Endometrium (tissue), 2 donors: ENCODE measurements at regions not wholly inside any gene's neighbourhood (a gene's known extent, or its start where the extent isn't known, plus 50 kb on each side); places are given as distances from the start of the nearest gene placed in this dataset.

Experiments
- FAIRE-seq: peaks from 2 replicates; lab custom pipeline; 2012; peaks lifted over from hg19 to GRCh38; lab: Jason Lieb, UNC
- donor health status: control.
- donor health status: control.

GRCh38 chr9:82320566-82320965, 332.0 kb downstream of the SPATA31D1 start:
- FAIRE-seq: no peak

- no peak for FAIRE-seq
These were observed 337.3 kb downstream of the SPATA31D1 start for GRCh38 chr9:82325907-82326306.

GRCh38 chr9:82327641-82328040, 339.1 kb downstream of the SPATA31D1 start:
- no peak for FAIRE-seq

GRCh38 chr9:82331079-82331478, 342.5 kb downstream of the SPATA31D1 start:
- no peak for FAIRE-seq

- FAIRE-seq: no peak
These were observed 343.6 kb downstream of the SPATA31D1 start for GRCh38 chr9:82332018-82332773.

GRCh38 chr9:82332774-82333152, 344.2 kb downstream of the SPATA31D1 start:
- no peak for FAIRE-seq

- no peak for FAIRE-seq
These were observed 345.1 kb downstream of the SPATA31D1 start for GRCh38 chr9:82333671-82334070.

- FAIRE-seq: no peak
These were observed 345.7 kb downstream of the SPATA31D1 start for GRCh38 chr9:82334286-82334685.

- FAIRE-seq: no peak
These were observed 348.8 kb downstream of the SPATA31D1 start for GRCh38 chr9:82337351-82337750.

- no peak for FAIRE-seq
These were observed 353.5 kb downstream of the SPATA31D1 start for GRCh38 chr9:82342046-82342445.

GRCh38 chr9:82346040-82346439, 357.5 kb downstream of the SPATA31D1 start:
- no peak for FAIRE-seq

GRCh38 chr9:82353631-82354278, 365.2 kb downstream of the SPATA31D1 start:
- FAIRE-seq: no peak

- no peak for FAIRE-seq
These were observed 365.7 kb downstream of the SPATA31D1 start for GRCh38 chr9:82354279-82354659.

GRCh38 chr9:82356131-82356530, 367.6 kb downstream of the SPATA31D1 start:
- FAIRE-seq: no peak

- no peak for FAIRE-seq
These were observed 368.3 kb downstream of the SPATA31D1 start for GRCh38 chr9:82356871-82357270.

GRCh38 chr9:82363198-82363597, 374.6 kb downstream of the SPATA31D1 start:
- no peak for FAIRE-seq

GRCh38 chr9:82363682-82364081, 375.1 kb downstream of the SPATA31D1 start:
- FAIRE-seq: no peak

GRCh38 chr9:82367016-82367415, 378.4 kb downstream of the SPATA31D1 start:
- FAIRE-seq: no peak

GRCh38 chr9:82367929-82368328, 379.4 kb downstream of the SPATA31D1 start:
- no peak for FAIRE-seq

GRCh38 chr9:82369251-82369945, 380.8 kb downstream of the SPATA31D1 start:
- FAIRE-seq: no peak

GRCh38 chr9:82375041-82375440, 386.5 kb downstream of the SPATA31D1 start:
- no peak for FAIRE-seq

- no peak for FAIRE-seq
These were observed 388.2 kb downstream of the SPATA31D1 start for GRCh38 chr9:82376677-82377232.
